GM12864 (cell line): ENCODE measurements at regions not wholly inside any gene's neighbourhood (a gene's known extent, or its start where the extent isn't known, plus 50 kb on each side); places are given as distances from the start of the nearest gene placed in this dataset.

Experiments used
- DNase-seq: peaks from one replicate; pipeline ENCODE4 v3.0.0-alpha.2; 2011; ENCODE audit warnings: low read depth
- H3K4me3 ChIP-seq: 2 replicates; pipeline ENCODE4 v1.5.1; 2011; ENCODE audit warnings: mild to moderate bottlenecking, low read depth, low read length, control low read depth
- CTCF ChIP-seq: IDR thresholded peaks from 2 replicates; pipeline ENCODE4 v1.5.1; 2011; ENCODE audit warnings: low read depth, mild to moderate bottlenecking, moderate library complexity, low read length, control low read depth, inconsistent platforms; ENCODE audit errors: missing control alignments

DNA sequence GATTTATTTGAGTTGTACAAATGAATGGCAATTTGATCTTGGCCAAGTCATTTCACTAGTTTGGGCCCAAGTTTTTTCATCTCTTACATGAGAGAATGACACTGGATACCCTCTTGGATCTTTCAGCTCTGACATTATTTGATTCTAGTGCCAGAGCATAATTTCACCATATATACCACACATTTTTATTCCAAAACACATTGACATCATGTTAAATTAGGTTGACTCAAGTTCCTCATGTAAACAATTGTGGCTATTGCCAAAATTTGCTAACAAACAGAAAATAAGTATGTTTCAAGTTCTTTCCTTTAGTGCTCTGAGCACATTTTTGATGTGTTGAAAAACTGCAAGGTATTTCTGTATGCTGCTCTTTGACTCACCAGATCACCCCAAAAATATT, 375.8 kb downstream of the ZNF608 start:
- no peak for DNase-seq
- TF ChIP-seq CTCF, result no peak
- no peak overlapping the region for H3K4me3 ChIP-seq

GRCh38 chr5:124365361-124365801, 381.1 kb downstream of the ZNF608 start:
- TF ChIP-seq CTCF, result no peak
- no peak for DNase-seq
- H3K4me3 ChIP-seq, result no peak overlapping the region

- no peak overlapping the region for H3K4me3 ChIP-seq
- DNase-seq, result no peak
- TF ChIP-seq CTCF, result no peak
Measured at GRCh38 chr5:124355928-124356327, 390.5 kb downstream of the ZNF608 start.

DNA sequence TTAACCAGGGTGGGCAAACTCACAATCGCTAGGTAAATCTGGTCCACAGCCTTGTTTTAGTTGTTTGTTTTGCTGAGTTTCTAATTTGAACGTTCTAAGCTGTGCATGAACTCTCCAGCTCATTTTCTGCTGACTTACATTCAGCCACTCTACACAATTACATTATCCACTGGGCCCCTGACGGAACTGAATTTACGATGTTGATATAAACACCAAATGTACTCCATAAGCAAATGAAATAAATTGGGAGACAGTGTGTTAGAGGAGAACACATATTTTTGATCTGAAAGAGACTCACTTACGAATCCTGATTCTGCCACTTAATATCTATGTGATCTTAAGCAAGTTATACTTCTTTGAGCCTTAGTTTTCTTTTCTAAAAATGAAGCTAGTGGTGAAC, 393.4 kb downstream of the ZNF608 start:
- no peak for DNase-seq
- no peak overlapping the region for H3K4me3 ChIP-seq
- no peak for TF ChIP-seq CTCF

GRCh38 chr5:124352312-124352711, 394.1 kb downstream of the ZNF608 start:
- no peak overlapping the region for H3K4me3 ChIP-seq
- TF ChIP-seq CTCF, result no peak
- no peak for DNase-seq

DNA sequence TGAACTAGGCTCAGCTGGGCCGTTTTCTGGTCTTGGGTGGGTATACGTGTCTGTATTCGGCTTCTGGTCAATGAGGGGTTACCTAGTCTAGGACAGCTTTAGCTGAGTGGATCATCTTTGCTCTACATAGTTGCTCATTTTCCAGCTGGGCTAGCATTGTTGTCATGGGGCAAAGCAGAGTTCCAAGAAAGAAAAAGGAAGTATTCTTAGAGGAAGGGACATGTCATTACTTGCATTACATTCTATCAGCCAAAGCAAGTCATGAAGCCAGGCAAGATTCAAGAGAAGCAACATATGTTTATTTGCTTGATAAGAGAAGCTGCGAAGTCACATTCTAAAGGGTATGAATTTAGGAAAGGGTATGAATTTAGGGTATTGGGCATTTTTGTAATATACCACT, 396.5 kb downstream of the ZNF608 start:
- DNase-seq, result no peak
- TF ChIP-seq CTCF, result no peak
- no peak overlapping the region for H3K4me3 ChIP-seq

GRCh38 chr5:124343451-124343867, 403.0 kb downstream of the ZNF608 start:
- DNase-seq, result no peak
- TF ChIP-seq CTCF, result no peak

More at GRCh38 chr5:124343451-124343867, 403.0 kb downstream of the ZNF608 start:
- H3K4me3 ChIP-seq, result no peak overlapping the region
